Transverse colon (tissue), 3 donors: ENCODE measurements at regions not wholly inside any gene's neighbourhood (a gene's known extent, or its start where the extent isn't known, plus 50 kb on each side); places are given as distances from the start of the nearest gene placed in this dataset.

Experiments used
- POLR2A ChIP-seq: fragments of 450-650 bp; IDR thresholded peaks from one replicate; pipeline ENCODE4 v1.6.1; 2016; ENCODE audit warnings: antibody characterized with exemption, mild to moderate bottlenecking, moderate library complexity
- TF ChIP-seq, protein P1 (sequence below), 5 experiments: fragments of 200-600 bp in 3 of 5; fragments of 450-650 bp in 2 of 5; sonication (generic) in 3 of 5; IDR thresholded peaks; 1 replicate in 2 of 5; 2 replicates in 3 of 5; pipeline ENCODE4 v1.5.1; 2016 to 2017; ENCODE audit warnings: antibody characterized with exemption in 5 of 5, inconsistent platforms in 3 of 5, mild to moderate bottlenecking in 2 of 5, moderate library complexity in 1 of 5

DNA sequence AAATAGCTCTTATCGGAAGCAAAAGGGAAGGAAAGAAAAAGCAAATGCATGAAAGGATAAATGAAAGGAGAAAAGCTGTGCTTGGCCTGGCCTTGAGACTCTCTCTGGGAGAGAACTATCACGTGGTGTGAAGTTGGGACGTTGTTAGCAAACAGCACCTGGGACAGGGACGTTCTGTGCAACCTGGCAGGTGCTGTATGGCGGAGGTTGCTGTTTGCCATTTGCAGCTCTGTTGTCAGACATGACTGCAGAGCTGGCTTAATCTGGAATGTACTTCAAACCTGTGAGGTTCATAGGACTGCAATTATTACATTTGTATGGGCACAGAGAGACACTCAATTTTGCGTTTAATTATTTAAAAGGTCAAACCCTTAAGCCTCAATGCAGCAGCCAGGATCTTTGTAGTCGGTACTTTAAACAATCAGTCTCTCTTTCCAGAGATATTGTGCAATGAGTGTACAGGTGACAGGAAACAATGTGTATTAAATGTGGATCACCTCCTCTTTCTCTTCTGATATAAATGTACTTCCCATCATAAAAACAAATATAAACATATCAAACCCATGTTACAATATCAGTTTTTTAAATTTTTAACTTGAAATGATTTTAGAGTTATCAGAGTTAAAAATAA lies 800.5 kb upstream of the KCND2 start:
- TF ChIP-seq, protein P1, sequence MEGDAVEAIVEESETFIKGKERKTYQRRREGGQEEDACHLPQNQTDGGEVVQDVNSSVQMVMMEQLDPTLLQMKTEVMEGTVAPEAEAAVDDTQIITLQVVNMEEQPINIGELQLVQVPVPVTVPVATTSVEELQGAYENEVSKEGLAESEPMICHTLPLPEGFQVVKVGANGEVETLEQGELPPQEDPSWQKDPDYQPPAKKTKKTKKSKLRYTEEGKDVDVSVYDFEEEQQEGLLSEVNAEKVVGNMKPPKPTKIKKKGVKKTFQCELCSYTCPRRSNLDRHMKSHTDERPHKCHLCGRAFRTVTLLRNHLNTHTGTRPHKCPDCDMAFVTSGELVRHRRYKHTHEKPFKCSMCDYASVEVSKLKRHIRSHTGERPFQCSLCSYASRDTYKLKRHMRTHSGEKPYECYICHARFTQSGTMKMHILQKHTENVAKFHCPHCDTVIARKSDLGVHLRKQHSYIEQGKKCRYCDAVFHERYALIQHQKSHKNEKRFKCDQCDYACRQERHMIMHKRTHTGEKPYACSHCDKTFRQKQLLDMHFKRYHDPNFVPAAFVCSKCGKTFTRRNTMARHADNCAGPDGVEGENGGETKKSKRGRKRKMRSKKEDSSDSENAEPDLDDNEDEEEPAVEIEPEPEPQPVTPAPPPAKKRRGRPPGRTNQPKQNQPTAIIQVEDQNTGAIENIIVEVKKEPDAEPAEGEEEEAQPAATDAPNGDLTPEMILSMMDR (IDR thresholded peaks at IDR 0.05) = no peak
- no peak for TF ChIP-seq POLR2A
